CD4-positive, alpha-beta T cell (primary cell): ENCODE measurements at regions not wholly inside any gene's neighbourhood (a gene's known extent, or its start where the extent isn't known, plus 50 kb on each side); places are given as distances from the start of the nearest gene placed in this dataset.

ENCODE experiments used
- ATAC-seq: fragments of 200-7000 bp; cut with Tn5 transposase; one replicate; pipeline ENCODE4 v1.10.0; 2022; ENCODE audit warnings: mild to moderate bottlenecking; ENCODE audit not compliant: poor library complexity
- CTCF ChIA-PET: fragments of 350-600 bp; sonication (Branson Sonifier 250); formaldehyde crosslinking; loops from one replicate; lab custom pipeline; 2021; ENCODE audit warnings: antibody characterized with exemption, inconsistent platforms; lab: Charles Lee
- POLR2A ChIA-PET: fragments of 350-600 bp; sonication (Branson Sonifier 250); formaldehyde crosslinking; loops from one replicate; lab custom pipeline; 2021; ENCODE audit warnings: antibody characterized with exemption, inconsistent platforms; lab: Charles Lee
- DNase-seq, 14 experiments: peaks; one replicate each; pipeline ENCODE4 v3.0.0-alpha.2; 2013 to 2020; ENCODE audit warnings: mixed read lengths in 2 of 14
- H3K27ac ChIP-seq, 2 donors: one replicate each; pipeline versions ENCODE4 v1.5.1 to v1.7.0; 2013; ENCODE audit warnings: low read length in 2 of 2, low read depth in 1 of 2, mild to moderate bottlenecking in 1 of 2
- H3K27me3 ChIP-seq, 2 experiments: 1 replicate in 1 of 2; 2 replicates in 1 of 2; pipeline versions ENCODE4 v1.6.1 to v1.7.0; 2013; ENCODE audit warnings: low read length in 2 of 2, control low read depth in 1 of 2, mild to moderate bottlenecking in 1 of 2, moderate library complexity in 1 of 2; ENCODE audit not compliant: insufficient read depth in 2 of 2, control insufficient read depth in 1 of 2
- H3K36me3 ChIP-seq: one replicate; pipeline ENCODE4 v1.6.1; 2013; ENCODE audit warnings: low read length, control low read depth; ENCODE audit not compliant: insufficient read depth
- H3K4me1 ChIP-seq: one replicate; pipeline ENCODE4 v1.6.1; 2013; ENCODE audit warnings: low read length, control low read depth; ENCODE audit not compliant: insufficient read depth
- H3K4me3 ChIP-seq: one replicate; pipeline ENCODE4 v1.5.1; 2013; ENCODE audit warnings: mild to moderate bottlenecking, low read length, moderate library complexity
- H3K9me3 ChIP-seq, 2 experiments: 1 replicate in 1 of 2; 2 replicates in 1 of 2; pipeline versions ENCODE4 v1.6.1 to v1.7.0; 2013; ENCODE audit warnings: low read length in 2 of 2, mild to moderate bottlenecking in 2 of 2, control low read depth in 1 of 2, moderate library complexity in 1 of 2; ENCODE audit not compliant: control insufficient read depth in 1 of 2, insufficient read depth in 1 of 2
- H3K27ac Mint-ChIP-seq: one replicate; pipeline ENCODE4 v1.8.0; 2020; ENCODE audit warnings: mixed read lengths
- H3K27me3 Mint-ChIP-seq: one replicate; pipeline ENCODE4 v1.8.0; 2021; ENCODE audit warnings: mixed read lengths
- H3K36me3 Mint-ChIP-seq: one replicate; pipeline ENCODE4 v1.8.0; 2021; ENCODE audit warnings: low read depth, mixed read lengths
- H3K4me1 Mint-ChIP-seq: one replicate; pipeline ENCODE4 v1.8.0; 2021; ENCODE audit warnings: low read depth, mixed read lengths
- H3K4me3 Mint-ChIP-seq: one replicate; pipeline ENCODE4 v1.8.0; 2020; ENCODE audit warnings: mild to moderate bottlenecking, mixed read lengths
- H3K9me3 Mint-ChIP-seq: one replicate; pipeline ENCODE4 v1.8.0; 2020; ENCODE audit warnings: mixed read lengths
- CTCF ChIP-seq: fragments of 200-600 bp; IDR thresholded peaks from one replicate; pipeline ENCODE4 v1.8.0; 2022; ENCODE audit warnings: antibody characterized with exemption, mild to moderate bottlenecking
- intact Hi-C, 2 experiments: fragments of 100-400 bp; cut with DNase I in 1 of 2; cut with micrococcal nuclease in 1 of 2; formaldehyde crosslinking; loops; one replicate each; pipeline versions ENCODE4 v1.15.1 to v1.9.0; 2023 to 2025; cut with DNase I, micrococcal nuclease

GRCh38 chr5:145244251-145244650 is 590.9 kb downstream of the PRELID2 start:
- intact Hi-C loops, result no loop called here
- ChIA-PET POLR2A (no interaction called here), CTCF (no interaction called here)
- DNase-seq (no peak), ATAC-seq (no peak)
- Mint-ChIP-seq H3K27me3 (no peaks in the 10 kb centered on the region), H3K36me3 (no peaks in the 10 kb centered on the region), H3K9me3 (no peaks in the 10 kb centered on the region), H3K27ac (no peak overlapping the region), H3K4me3 (no peak overlapping the region), H3K4me1 (no peaks in the 10 kb centered on the region)
- TF ChIP-seq CTCF, result no peak
- no peaks in the 10 kb centered on the region for H3K27me3 ChIP-seq
- H3K4me3 ChIP-seq, result no peak overlapping the region
- no peaks in the 10 kb centered on the region for H3K9me3 ChIP-seq
- no peaks in the 10 kb centered on the region for H3K4me1 ChIP-seq
- H3K36me3 ChIP-seq, result no peaks in the 10 kb centered on the region
- H3K27ac ChIP-seq, result no peak overlapping the region

GRCh38 chr5:145243016-145243415 is 592.1 kb downstream of the PRELID2 start:
- ATAC-seq, result no peak
- no peak for TF ChIP-seq CTCF
- H3K4me1 ChIP-seq, result no peaks in the 10 kb centered on the region
- no peak overlapping the region for H3K4me3 Mint-ChIP-seq
- no peaks in the 10 kb centered on the region for H3K36me3 ChIP-seq
- no peaks in the 10 kb centered on the region for H3K9me3 Mint-ChIP-seq
- no peaks in the 10 kb centered on the region for H3K9me3 ChIP-seq
- H3K27ac Mint-ChIP-seq, result no peak overlapping the region
- intact Hi-C loops, result no loop called here
- no peak overlapping the region for H3K27ac ChIP-seq
- no peaks in the 10 kb centered on the region for H3K27me3 Mint-ChIP-seq
- H3K36me3 Mint-ChIP-seq, result no peaks in the 10 kb centered on the region
- ChIA-PET POLR2A (no interaction called here), CTCF (no interaction called here)
- H3K27me3 ChIP-seq, result no peaks in the 10 kb centered on the region
- H3K4me3 ChIP-seq, result no peak overlapping the region
- no peak for DNase-seq
- no peaks in the 10 kb centered on the region for H3K4me1 Mint-ChIP-seq

DNA sequence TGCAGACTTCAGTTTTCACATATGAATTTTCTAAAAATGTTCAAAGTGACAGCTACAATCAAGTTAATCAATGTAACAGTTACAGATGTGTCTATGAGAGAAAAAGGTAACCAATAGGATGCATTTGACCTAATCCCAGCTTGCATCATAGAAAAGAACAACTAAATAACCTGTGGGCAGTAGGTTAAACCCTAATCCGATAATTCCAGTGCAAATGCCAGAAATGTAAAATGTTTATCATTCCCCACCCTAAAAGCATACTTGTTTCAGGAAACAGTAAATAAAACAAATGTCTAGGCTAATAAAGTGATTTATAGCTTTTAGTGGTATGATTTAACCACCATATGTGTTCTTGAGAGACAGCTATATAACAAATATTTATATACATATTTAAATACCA is 592.6 kb downstream of the PRELID2 start:
- no peaks in the 10 kb centered on the region for H3K27me3 Mint-ChIP-seq
- intact Hi-C loops, result no loop called here

More for the DNA sequence above, 592.6 kb downstream of the PRELID2 start:
- no peaks in the 10 kb centered on the region for H3K4me1 Mint-ChIP-seq
- no peak overlapping the region for H3K4me3 Mint-ChIP-seq
- POLR2A ChIA-PET, result no interaction called here
- no peak overlapping the region for H3K27ac ChIP-seq
- no peaks in the 10 kb centered on the region for H3K9me3 Mint-ChIP-seq
- H3K4me3 ChIP-seq, result no peak overlapping the region
- H3K9me3 ChIP-seq, result no peaks in the 10 kb centered on the region
- CTCF ChIA-PET, result no interaction called here
- H3K27me3 ChIP-seq, result no peaks in the 10 kb centered on the region
- H3K36me3 Mint-ChIP-seq, result no peaks in the 10 kb centered on the region
- no peak for DNase-seq
- H3K36me3 ChIP-seq, result no peaks in the 10 kb centered on the region
- no peak for TF ChIP-seq CTCF
- no peaks in the 10 kb centered on the region for H3K4me1 ChIP-seq
- no peak overlapping the region for H3K27ac Mint-ChIP-seq
- ATAC-seq, result no peak
